GM06990 (cell line): ENCODE measurements at regions not wholly inside any gene's neighbourhood (a gene's known extent, or its start where the extent isn't known, plus 50 kb on each side); places are given as distances from the start of the nearest gene placed in this dataset.

ENCODE experiments used
- DNase-seq: peaks from one replicate; pipeline ENCODE4 v3.0.0-alpha.2; 2011; ENCODE audit not compliant: insufficient read length; ENCODE audit errors: extremely low read depth
- H3K27me3 ChIP-seq: replicated peaks from 2 replicates; pipeline ENCODE4 v1.6.0; 2011; ENCODE audit warnings: low read length; ENCODE audit not compliant: control insufficient read depth, insufficient read depth
- H3K36me3 ChIP-seq: 2 replicates; pipeline ENCODE4 v1.5.1; 2011; ENCODE audit warnings: low read length; ENCODE audit not compliant: control insufficient read depth, insufficient read depth
- H3K4me3 ChIP-seq: replicated peaks from 2 replicates; pipeline ENCODE4 v1.5.1; 2011; ENCODE audit warnings: low read depth, mild to moderate bottlenecking, control low read depth, low read length
- CTCF ChIP-seq: IDR thresholded peaks from 2 replicates; pipeline ENCODE4 v1.5.1; 2011; ENCODE audit warnings: low read length, control low read depth, mild to moderate bottlenecking, inconsistent platforms; ENCODE audit not compliant: insufficient read depth, poor library complexity, severe bottlenecking

DNA sequence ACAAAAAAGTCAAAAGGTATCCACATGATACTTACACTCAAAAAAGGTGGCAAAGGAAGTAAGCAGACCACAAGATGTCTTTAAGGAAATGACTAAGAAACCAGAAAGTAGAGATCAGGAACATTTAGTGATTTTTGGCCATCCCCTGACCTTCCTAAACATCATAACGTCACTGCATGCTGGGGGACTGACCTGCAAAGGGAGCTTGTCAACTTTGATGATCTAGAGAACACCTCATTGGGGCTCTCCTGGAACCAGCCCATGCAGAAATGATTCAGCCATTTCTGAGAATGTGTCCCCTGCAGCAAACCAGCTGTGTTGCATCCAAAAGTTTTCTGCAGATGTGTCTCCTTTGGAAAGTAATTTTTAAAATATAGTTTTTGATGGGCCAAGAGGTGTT, 152.2 kb upstream of the RASSF8 start:
- no peak for DNase-seq
- TF ChIP-seq CTCF: no peak
- H3K4me3 ChIP-seq: no peak overlapping the region
- H3K27me3 ChIP-seq: no peaks in the 10 kb centered on the region
- no peaks in the 10 kb centered on the region for H3K36me3 ChIP-seq

DNA sequence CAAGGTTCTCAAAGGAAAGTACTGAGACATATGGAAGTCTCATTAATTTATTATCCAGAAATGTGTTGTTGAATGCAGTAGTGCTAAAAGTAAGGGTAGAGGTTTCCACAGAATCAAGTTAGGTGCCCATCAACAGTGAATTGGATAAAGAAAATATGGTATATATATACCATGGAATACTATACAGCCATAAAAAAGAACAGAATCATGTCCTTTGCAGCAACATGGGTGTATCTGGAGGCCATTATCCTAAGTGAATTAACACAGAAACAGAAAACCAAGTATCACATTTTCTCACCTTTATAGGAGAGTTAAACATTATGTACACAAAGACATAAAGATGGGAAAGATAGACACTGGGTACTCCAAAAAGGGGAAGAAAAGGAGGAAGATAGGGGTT, 149.9 kb upstream of the RASSF8 start:
- TF ChIP-seq CTCF: no peak
- Histone ChIP-seq H3K27me3 (no peaks in the 10 kb centered on the region), H3K4me3 (no peak overlapping the region), H3K36me3 (no peaks in the 10 kb centered on the region)
- no peak for DNase-seq

GRCh38 chr12:25810683-25811082, 147.8 kb upstream of the RASSF8 start:
- Histone ChIP-seq H3K36me3 (no peaks in the 10 kb centered on the region), H3K27me3 (no peaks in the 10 kb centered on the region), H3K4me3 (no peak overlapping the region)
- TF ChIP-seq CTCF: no peak
- DNase-seq: no peak

GRCh38 chr12:25811656-25812126, 146.8 kb upstream of the RASSF8 start:
- Histone ChIP-seq H3K4me3 (no peak overlapping the region), H3K27me3 (no peaks in the 10 kb centered on the region), H3K36me3 (no peaks in the 10 kb centered on the region)
- TF ChIP-seq CTCF: no peak
- DNase-seq: peak; percentile 59

DNA sequence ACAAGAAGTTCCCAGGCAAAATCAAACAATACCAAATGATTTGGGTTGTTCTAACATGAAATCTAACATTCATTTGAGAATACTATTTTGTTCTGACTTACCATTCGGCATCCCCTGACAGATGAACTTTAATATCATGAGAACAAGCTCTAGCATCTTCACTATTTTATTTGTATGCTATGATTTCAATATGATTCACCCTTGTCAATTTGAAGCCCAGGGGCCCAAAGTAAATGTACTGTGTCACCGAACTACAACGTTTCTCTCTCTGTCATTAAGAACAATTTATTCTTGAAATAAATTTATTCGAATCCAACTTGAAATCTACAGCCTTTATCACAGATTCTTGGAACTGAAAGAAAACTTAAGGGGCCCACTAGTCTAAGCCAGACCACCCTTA, 146.2 kb upstream of the RASSF8 start:
- TF ChIP-seq CTCF: no peak
- Histone ChIP-seq H3K27me3 (no peaks in the 10 kb centered on the region), H3K36me3 (no peaks in the 10 kb centered on the region), H3K4me3 (no peak overlapping the region)
- no peak for DNase-seq

- H3K4me3 ChIP-seq: no peak overlapping the region
- no peaks in the 10 kb centered on the region for H3K27me3 ChIP-seq
- TF ChIP-seq CTCF: no peak
- no peak for DNase-seq
- no peaks in the 10 kb centered on the region for H3K36me3 ChIP-seq
Measured at GRCh38 chr12:25813843-25814242, 144.6 kb upstream of the RASSF8 start.
